Calu3 (cell line): ENCODE measurements at regions not wholly inside any gene's neighbourhood (a gene's known extent, or its start where the extent isn't known, plus 50 kb on each side); places are given as distances from the start of the nearest gene placed in this dataset.

Experiments
- BruUV-seq: library from RNA; stranded (reverse); fragments of 400-500 nt; replicated peaks from 2 replicates; lab custom pipeline; 2021; lab: Mats Ljungman, UMichigan
- CTCF ChIA-PET: fragments of 300-600 bp; sonication (Branson Sonifier 250); formaldehyde crosslinking; loops from one replicate; lab custom pipeline; 2022; ENCODE audit warnings: antibody characterized with exemption; lab: Charles Lee
- DNase-seq: peaks from one replicate; pipeline ENCODE4 v3.0.0; 2022
- H3K27ac Mint-ChIP-seq: one replicate; pipeline ENCODE4 v1.8.0; 2022; ENCODE audit warnings: mixed read lengths; ENCODE audit not compliant: unreplicated experiment
- H3K27me3 Mint-ChIP-seq: one replicate; pipeline ENCODE4 v1.8.0; 2022; ENCODE audit warnings: mixed read lengths; ENCODE audit not compliant: unreplicated experiment
- H3K36me3 Mint-ChIP-seq: one replicate; pipeline ENCODE4 v1.8.0; 2022; ENCODE audit warnings: mild to moderate bottlenecking, moderate library complexity, mixed read lengths; ENCODE audit not compliant: insufficient read depth, unreplicated experiment
- H3K4me1 Mint-ChIP-seq: one replicate; pipeline ENCODE4 v1.8.0; 2022; ENCODE audit warnings: mild to moderate bottlenecking, low read depth, mixed read lengths; ENCODE audit not compliant: unreplicated experiment
- H3K4me3 Mint-ChIP-seq: one replicate; pipeline ENCODE4 v1.8.0; 2022; ENCODE audit warnings: mild to moderate bottlenecking, low read depth, moderate library complexity, mixed read lengths; ENCODE audit not compliant: unreplicated experiment
- H3K9me3 Mint-ChIP-seq: one replicate; pipeline ENCODE4 v1.8.0; 2022; ENCODE audit warnings: low read depth, mixed read lengths; ENCODE audit not compliant: unreplicated experiment
- CTCF ChIP-seq: fragments of 200-600 bp; IDR thresholded peaks from one replicate; pipeline ENCODE4 v1.8.0; 2022; ENCODE audit warnings: antibody characterized with exemption; ENCODE audit not compliant: unreplicated experiment
- intact Hi-C: fragments of 100-400 bp; cut with micrococcal nuclease; formaldehyde crosslinking; loops from one replicate; pipeline ENCODE4 v1.10.0; 2022; ENCODE audit not compliant: unreplicated experiment

GRCh38 chr3:159731254-159731653, 257.4 kb upstream of the IL12A start:
- no peak overlapping the region for H3K27ac Mint-ChIP-seq
- H3K27me3 Mint-ChIP-seq, result no peaks in the 10 kb centered on the region
- intact Hi-C loops, result loop anchor here (5.0 kb wide), 1 partner anchor 94 kb away; no protein-coding TSS in a partner anchor
- DNase-seq, result no peak
- H3K4me1 Mint-ChIP-seq, result peaks cover 39% of the 10 kb centered on the region
- no peak for TF ChIP-seq CTCF
- BruUV-seq, result no TSS peak
- no peak overlapping the region for H3K4me3 Mint-ChIP-seq
- no peaks in the 10 kb centered on the region for H3K9me3 Mint-ChIP-seq
- CTCF ChIA-PET, result interaction anchor here (0.7 kb wide), 1 partner anchor 99 kb away, joined by 4 read pairs; no protein-coding TSS in a partner anchor
- H3K36me3 Mint-ChIP-seq, result no peaks in the 10 kb centered on the region

GRCh38 chr3:159732172-159733111, 256.2 kb upstream of the IL12A start:
- Mint-ChIP-seq H3K9me3 (no peaks in the 10 kb centered on the region), H3K27me3 (no peaks in the 10 kb centered on the region), H3K36me3 (no peaks in the 10 kb centered on the region), H3K4me3 (peak overlapping the region; percentile 48), H3K4me1 (peaks cover 28% of the 10 kb centered on the region), H3K27ac (no peak overlapping the region)
- CTCF ChIA-PET, result interaction anchor here (0.6 to 1.6 kb wide), 7 partner anchors 10 to 924 kb away, joined by 3 to 8 read pairs (median 3); no protein-coding TSS in a partner anchor
- DNase-seq, result peak; percentile 52
- intact Hi-C loops, result loop anchor here (2.0 to 5.0 kb wide), 2 partner anchors 95 to 112 kb away; no protein-coding TSS in a partner anchor
- TF ChIP-seq CTCF, result no peak
- BruUV-seq, result no TSS peak

GRCh38 chr3:159733194-159733860, 255.3 kb upstream of the IL12A start:
- CTCF ChIA-PET, result interaction anchor here (0.6 to 1.6 kb wide), 5 partner anchors 9 to 60 kb away, joined by 3 to 4 read pairs (median 3); no protein-coding TSS in a partner anchor

More at GRCh38 chr3:159733194-159733860, 255.3 kb upstream of the IL12A start:
- no TSS peak for BruUV-seq
- Mint-ChIP-seq H3K4me1 (peaks cover 21% of the 10 kb centered on the region), H3K27ac (no peak overlapping the region), H3K9me3 (no peaks in the 10 kb centered on the region), H3K27me3 (no peaks in the 10 kb centered on the region), H3K4me3 (no peak overlapping the region), H3K36me3 (no peaks in the 10 kb centered on the region)
- no peak for DNase-seq
- TF ChIP-seq CTCF, result no peak
- intact Hi-C loops, result loop anchor here (2.0 to 5.0 kb wide), 2 partner anchors 96 to 113 kb away; no protein-coding TSS in a partner anchor
